Stomach (tissue), 4 donors: ENCODE measurements at regions not wholly inside any gene's neighbourhood (a gene's known extent, or its start where the extent isn't known, plus 50 kb on each side); places are given as distances from the start of the nearest gene placed in this dataset.
A peak's percentile ranks its signal among the peaks of the same experiment; 100 is the strongest.

Source experiments
- CTCF ChIP-seq, 7 experiments: fragments of 450-650 bp in 4 of 7; fragments of 200-600 bp in 3 of 7; sonication (generic) in 3 of 7; IDR thresholded peaks; one replicate each; pipeline ENCODE4 v1.5.1; 2016 to 2019; ENCODE audit warnings: antibody characterized with exemption in 7 of 7, control low read depth in 2 of 7, mild to moderate bottlenecking in 1 of 7
- POLR2AphosphoS5 ChIP-seq, 3 donors: sonication (generic); formaldehyde crosslinking; IDR thresholded peaks; one replicate each; pipeline ENCODE4 v1.6.1; 2016; ENCODE audit warnings: antibody characterized with exemption in 3 of 3

DNA sequence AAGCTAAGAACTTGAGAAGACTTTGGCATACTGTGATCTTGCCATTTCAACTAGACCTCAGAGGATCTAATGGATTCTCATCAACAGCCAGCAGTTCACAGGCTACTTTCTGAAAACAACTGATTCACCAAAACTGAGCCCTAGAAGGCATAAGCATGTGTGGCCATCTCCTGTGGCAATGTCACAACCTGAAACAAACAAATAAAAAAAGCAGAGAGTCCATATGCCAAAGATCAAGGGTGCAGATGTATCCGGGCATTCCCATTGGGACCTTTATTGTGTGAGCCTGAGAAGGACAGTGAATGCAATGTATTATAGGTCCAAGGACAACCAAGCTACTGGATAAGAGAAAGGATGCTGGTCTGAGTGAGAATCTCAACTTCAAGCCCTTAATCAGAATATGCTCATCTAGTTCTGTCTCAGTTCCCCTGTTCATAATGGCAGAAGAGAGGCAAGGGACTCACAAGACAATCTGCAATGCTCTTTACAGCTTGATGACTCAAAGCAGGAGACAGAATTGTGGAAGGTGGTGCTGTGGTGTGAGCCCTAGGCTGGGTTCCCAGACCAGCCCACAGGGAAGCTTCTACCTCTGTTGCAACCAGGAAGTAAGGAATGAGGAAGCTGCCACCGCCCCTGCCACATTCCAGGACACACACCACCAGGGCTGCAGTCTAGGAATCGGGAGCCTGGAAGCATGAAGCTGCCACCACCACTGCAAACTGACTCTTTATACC is 133.7 kb downstream of the RAP2A start:
- no peak for TF ChIP-seq CTCF (IDR thresholded peaks at IDR 0.05)
- peak in 1 of 3 donors; percentile 34 for TF ChIP-seq POLR2AphosphoS5 (IDR thresholded peaks at IDR 0.05)
